ENCODE measurements at regions not wholly inside any gene's neighbourhood (a gene's known extent, or its start where the extent isn't known, plus 50 kb on each side); places are given as distances from the start of the nearest gene placed in this dataset.

- TF ChIP-seq Cebpa-rat (IDR thresholded peaks at IDR 0.05) = no peak
- peaks cover 0 to 16% (median 0%) of the 10 kb centered on the region in 11 experiments; a peak in 3 of 22 replicates for H3K9me3 ChIP-seq (replicated peaks in 1 of 11)
Observed at GRCh38 chrX:79588233-79588632, 221.1 kb upstream of the ITM2A start.

GRCh38 chrX:79573760-79574159 is 206.6 kb upstream of the ITM2A start:
- H3K27me3 ChIP-seq = peaks cover 51 to 92% (median 88%) of the 10 kb centered on the region in 11 experiments
- peaks cover 4 to 19% (median 11%) of the 10 kb centered on the region in 11 experiments; a peak in 14 of 22 replicates for H3K9me3 ChIP-seq (replicated peaks in 1 of 11)
- no peak for TF ChIP-seq Cebpa-rat (IDR thresholded peaks at IDR 0.05)

More at GRCh38 chrX:79588233-79588632, 221.1 kb upstream of the ITM2A start:
- Histone ChIP-seq H3K4me1 (no peaks in the 10 kb centered on the region), H3K36me3 (no peaks in the 10 kb centered on the region), H3K4me3 (no peak overlapping the region), H3K9ac (no peak overlapping the region), H3K4me2 (no peak overlapping the region), H3K27ac (no peak overlapping the region), H4K20me1 (no peaks in the 10 kb centered on the region; a peak in 1 of 22 replicates), H3K27me3 (peaks cover 25 to 98% (median 84%) of the 10 kb centered on the region in 11 experiments)

GRCh38 chrX:79572566-79572965 is 205.4 kb upstream of the ITM2A start:
- TF ChIP-seq Cebpa-rat (IDR thresholded peaks at IDR 0.05) = no peak
- Histone ChIP-seq H3K9ac (no peak overlapping the region), H3K4me1 (no peaks in the 10 kb centered on the region), H3K4me3 (no peak overlapping the region), H3K36me3 (no peaks in the 10 kb centered on the region), H4K20me1 (no peaks in the 10 kb centered on the region; a peak in 1 of 22 replicates), H3K9me3 (replicated peaks in 1 of 11) (peaks cover 13 to 31% (median 21%) of the 10 kb centered on the region in 11 experiments; a peak in 18 of 22 replicates), H3K27me3 (peaks cover 52 to 99% (median 93%) of the 10 kb centered on the region in 11 experiments), H3K4me2 (no peak overlapping the region), H3K27ac (no peak overlapping the region)

More at GRCh38 chrX:79573760-79574159, 206.6 kb upstream of the ITM2A start:
- Histone ChIP-seq H3K36me3 (no peaks in the 10 kb centered on the region), H3K4me1 (no peaks in the 10 kb centered on the region), H3K27ac (no peak overlapping the region), H3K4me2 (no peak overlapping the region), H4K20me1 (no peaks in the 10 kb centered on the region; a peak in 1 of 22 replicates), H3K4me3 (no peak overlapping the region), H3K9ac (no peak overlapping the region)

- Histone ChIP-seq H3K4me1 (no peaks in the 10 kb centered on the region), H3K27ac (no peak overlapping the region), H3K4me2 (no peak overlapping the region), H3K4me3 (no peak overlapping the region), H3K9ac (no peak overlapping the region), H3K36me3 (no peaks in the 10 kb centered on the region), H4K20me1 (no peaks in the 10 kb centered on the region; a peak in 1 of 22 replicates), H3K27me3 (peaks cover 51 to 98% (median 93%) of the 10 kb centered on the region in 11 experiments), H3K9me3 (replicated peaks in 1 of 11) (peaks cover 13 to 35% (median 22%) of the 10 kb centered on the region in 11 experiments; a peak in 18 of 22 replicates)
- no peak for TF ChIP-seq Cebpa-rat (IDR thresholded peaks at IDR 0.05)
Observed at GRCh38 chrX:79570524-79571240, 203.5 kb upstream of the ITM2A start.

DNA sequence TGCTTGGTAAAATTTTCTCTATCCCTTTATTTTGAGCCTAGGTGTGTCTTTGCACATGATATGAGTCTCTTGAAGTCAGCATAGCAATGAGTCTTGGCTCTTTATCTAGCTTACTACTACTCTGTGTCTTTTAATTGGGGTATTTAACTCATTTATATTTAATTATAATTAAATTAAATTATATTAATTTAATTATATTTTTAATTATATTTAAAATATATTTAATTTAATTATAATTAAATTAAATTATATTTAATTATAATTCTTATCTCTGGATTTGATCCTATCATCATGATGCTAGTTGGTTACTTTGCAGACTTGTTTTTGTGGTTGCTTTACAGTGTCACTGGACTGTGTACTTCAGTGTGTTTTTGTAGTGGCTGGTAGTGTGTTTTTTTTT is 201.2 kb upstream of the ITM2A start:
- Histone ChIP-seq H3K36me3 (no peaks in the 10 kb centered on the region), H4K20me1 (no peaks in the 10 kb centered on the region; a peak in 1 of 22 replicates), H3K27ac (no peak overlapping the region), H3K9me3 (replicated peaks in 1 of 11) (peaks cover 20 to 52% (median 29%) of the 10 kb centered on the region in 11 experiments; a peak in 21 of 22 replicates), H3K9ac (no peak overlapping the region), H3K4me1 (no peaks in the 10 kb centered on the region), H3K4me3 (no peak overlapping the region), H3K4me2 (no peak overlapping the region), H3K27me3 (peaks cover 48 to 98% (median 87%) of the 10 kb centered on the region in 11 experiments)
- TF ChIP-seq Cebpa-rat (IDR thresholded peaks at IDR 0.05) = no peak

DNA sequence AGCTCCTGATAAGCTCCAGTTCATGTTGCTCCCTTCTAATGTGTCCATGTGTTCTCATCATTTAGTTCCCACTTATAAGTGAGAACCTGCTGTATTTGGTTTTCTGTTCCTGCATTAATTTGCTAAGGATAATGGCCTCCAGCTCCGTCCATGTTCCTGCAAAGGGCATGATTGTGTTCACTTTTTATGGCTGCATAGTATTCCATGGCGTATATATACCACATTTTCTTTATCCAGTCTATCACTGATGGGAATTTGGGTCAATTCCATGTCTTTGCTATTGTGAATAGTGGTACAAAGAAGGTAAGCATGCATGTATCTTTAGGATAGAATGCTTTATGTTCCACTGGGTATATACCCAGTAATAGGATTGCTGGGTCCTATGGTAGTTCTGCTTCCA is 197.2 kb upstream of the ITM2A start:
- no peak overlapping the region for H3K9ac ChIP-seq
- no peak overlapping the region for H3K4me3 ChIP-seq
- no peaks in the 10 kb centered on the region; a peak in 2 of 20 replicates for H3K4me1 ChIP-seq
- no peak for TF ChIP-seq Cebpa-rat (IDR thresholded peaks at IDR 0.05)
- no peak overlapping the region for H3K4me2 ChIP-seq
- H3K36me3 ChIP-seq = no peaks in the 10 kb centered on the region
- peaks cover 44 to 97% (median 87%) of the 10 kb centered on the region in 11 experiments; a peak in 20 of 22 replicates for H3K27me3 ChIP-seq
- no peak overlapping the region for H3K27ac ChIP-seq
- no peaks in the 10 kb centered on the region for H4K20me1 ChIP-seq
- H3K9me3 ChIP-seq (replicated peaks in 1 of 11) = peaks cover 18 to 39% (median 22%) of the 10 kb centered on the region in 11 experiments; a peak in 21 of 22 replicates

- Histone ChIP-seq H3K36me3 (no peaks in the 10 kb centered on the region), H3K4me2 (peak overlapping the region in 1 of 11 experiments; percentile 22; a peak in 1 of 22 replicates), H3K27ac (no peak overlapping the region), H3K9ac (no peak overlapping the region), H3K4me3 (no peak overlapping the region), H3K27me3 (peaks cover 57 to 92% (median 84%) of the 10 kb centered on the region in 11 experiments; a peak in 20 of 22 replicates), H4K20me1 (no peaks in the 10 kb centered on the region), H3K9me3 (replicated peaks in 1 of 11) (peaks cover 12 to 19% (median 16%) of the 10 kb centered on the region in 11 experiments), H3K4me1 (peaks cover 0 to 31% (median 7%) of the 10 kb centered on the region in 10 experiments; a peak in 8 of 20 replicates)
- no peak for TF ChIP-seq Cebpa-rat (IDR thresholded peaks at IDR 0.05)
Observed at GRCh38 chrX:79559290-79559689, 192.2 kb upstream of the ITM2A start.

DNA sequence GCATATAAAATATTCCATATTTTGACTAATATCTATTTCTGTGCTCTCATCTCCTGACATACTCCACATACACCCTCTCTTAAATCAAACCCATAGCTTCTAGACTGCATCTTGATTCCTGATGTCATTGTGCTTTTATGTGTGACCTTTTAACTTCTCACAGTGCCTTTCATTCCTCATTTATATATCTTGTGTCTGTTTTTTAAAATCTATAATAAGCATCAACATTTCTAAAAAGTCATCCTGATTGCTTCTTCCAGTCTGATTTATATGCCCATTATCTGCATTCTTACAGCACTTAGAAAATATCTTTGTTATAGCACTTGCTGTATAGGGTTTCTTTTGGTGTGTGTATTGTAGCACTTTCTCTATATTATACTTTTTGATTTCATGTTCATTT is 190.1 kb upstream of the ITM2A start:
- peaks cover 22 to 27% (median 23%) of the 10 kb centered on the region in 11 experiments for H3K9me3 ChIP-seq (replicated peaks in 1 of 11)
- H3K4me2 ChIP-seq = peak overlapping the region in 1 of 11 experiments; percentile 22; a peak in 1 of 22 replicates
- no peak overlapping the region for H3K9ac ChIP-seq
- H3K4me3 ChIP-seq = no peak overlapping the region
- H3K4me1 ChIP-seq = peaks cover 0 to 31% (median 7%) of the 10 kb centered on the region in 10 experiments; a peak in 8 of 20 replicates
- no peak overlapping the region for H3K27ac ChIP-seq
- H3K36me3 ChIP-seq = no peaks in the 10 kb centered on the region
- H3K27me3 ChIP-seq = peaks cover 42 to 93% (median 82%) of the 10 kb centered on the region in 11 experiments; a peak in 20 of 22 replicates
- no peak for TF ChIP-seq Cebpa-rat (IDR thresholded peaks at IDR 0.05)
- no peaks in the 10 kb centered on the region for H4K20me1 ChIP-seq

GRCh38 chrX:79556800-79557199 is 189.7 kb upstream of the ITM2A start:
- no peak overlapping the region for H3K27ac ChIP-seq
- no peaks in the 10 kb centered on the region for H4K20me1 ChIP-seq
- no peak overlapping the region for H3K9ac ChIP-seq
- H3K9me3 ChIP-seq (replicated peaks in 1 of 11) = peaks cover 22 to 27% (median 23%) of the 10 kb centered on the region in 11 experiments
- H3K4me2 ChIP-seq = peak overlapping the region in 4 of 11 experiments; percentile 22 to 25 (median 22); a peak in 5 of 22 replicates
- TF ChIP-seq Cebpa-rat (IDR thresholded peaks at IDR 0.05) = no peak
- H3K4me1 ChIP-seq = peaks cover 0 to 31% (median 7%) of the 10 kb centered on the region in 10 experiments; a peak in 8 of 20 replicates
- H3K36me3 ChIP-seq = no peaks in the 10 kb centered on the region
- peaks cover 38 to 93% (median 80%) of the 10 kb centered on the region in 11 experiments; a peak in 20 of 22 replicates for H3K27me3 ChIP-seq
- H3K4me3 ChIP-seq = no peak overlapping the region

Data from BLaER1 treated with 17β-estradiol and CSF1 and Interleukin-3, amounts not matched to agents 10 nM and 100 nM (cell line).